MM.1S (cell line): ENCODE measurements at regions not wholly inside any gene's neighbourhood (a gene's known extent, or its start where the extent isn't known, plus 50 kb on each side); places are given as distances from the start of the nearest gene placed in this dataset.

Source experiments
- DNase-seq: peaks from one replicate; pipeline ENCODE4 v3.0.0-alpha.2; 2015
- H2AFZ ChIP-seq: fragments of 300-600 bp; sonication (generic); 2 replicates; pipeline ENCODE4 v1.6.0; 2016; ENCODE audit warnings: antibody characterized with exemption, low read length
- H3F3A ChIP-seq: fragments of 300-600 bp; sonication (generic); 2 replicates; pipeline ENCODE4 v1.6.1; 2016; ENCODE audit warnings: mild to moderate bottlenecking, antibody characterized with exemption, low read length, moderate library complexity, mixed read lengths; ENCODE audit not compliant: insufficient read depth
- H3K27ac ChIP-seq: fragments of 300-600 bp; sonication (generic); 2 replicates; pipeline ENCODE4 v1.5.1; 2016; ENCODE audit warnings: mild to moderate bottlenecking, low read length
- H3K27me3 ChIP-seq: fragments of 300-600 bp; sonication (generic); replicated peaks from 2 replicates; pipeline ENCODE4 v1.6.0; 2016; ENCODE audit warnings: low read length; ENCODE audit not compliant: insufficient read depth
- H3K36me3 ChIP-seq: fragments of 300-600 bp; sonication (generic); replicated peaks from 2 replicates; pipeline ENCODE4 v1.6.1; 2016; ENCODE audit warnings: mild to moderate bottlenecking, low read length, mixed read lengths; ENCODE audit not compliant: insufficient read depth
- H3K4me1 ChIP-seq: fragments of 300-600 bp; sonication (generic); 2 replicates; pipeline ENCODE4 v1.6.1; 2016; ENCODE audit warnings: low read length, mixed read lengths
- H3K4me2 ChIP-seq: fragments of 300-600 bp; sonication (generic); 2 replicates; pipeline ENCODE4 v1.6.0; 2016; ENCODE audit warnings: low read depth, low read length
- H3K4me3 ChIP-seq: fragments of 300-600 bp; sonication (generic); 2 replicates; pipeline ENCODE4 v1.5.1; 2016; ENCODE audit warnings: low read length, mixed read lengths
- H3K79me2 ChIP-seq: fragments of 300-600 bp; sonication (generic); 2 replicates; pipeline ENCODE4 v1.6.1; 2016; ENCODE audit warnings: mixed run types, low read length, mixed read lengths
- H3K9ac ChIP-seq: fragments of 300-600 bp; sonication (generic); 2 replicates; pipeline ENCODE4 v1.6.1; 2016; ENCODE audit warnings: low read length, mixed read lengths
- H3K9me2 ChIP-seq: fragments of 300-600 bp; sonication (generic); replicated peaks from 2 replicates; pipeline ENCODE4 v1.6.1; 2016; ENCODE audit warnings: mild to moderate bottlenecking, low read length, mixed read lengths; ENCODE audit not compliant: insufficient read depth
- H3K9me3 ChIP-seq: fragments of 300-600 bp; sonication (generic); replicated peaks from 2 replicates; pipeline ENCODE4 v1.6.1; 2016; ENCODE audit warnings: mild to moderate bottlenecking, low read length, mixed read lengths; ENCODE audit not compliant: insufficient read depth
- H4K20me1 ChIP-seq: fragments of 300-600 bp; sonication (generic); 2 replicates; pipeline ENCODE4 v1.6.1; 2016; ENCODE audit warnings: mild to moderate bottlenecking, low read length, moderate library complexity, mixed read lengths; ENCODE audit not compliant: insufficient read depth
- EZH2 ChIP-seq: fragments of 300-600 bp; sonication (generic); optimal IDR thresholded peaks from 2 replicates; pipeline ENCODE3; 2017; ENCODE audit warnings: low read depth, mild to moderate bottlenecking, antibody characterized with exemption, low read length, mixed read lengths
- EZH2phosphoT487 ChIP-seq: fragments of 300-600 bp; sonication (generic); IDR thresholded peaks from 2 replicates; pipeline ENCODE4 v1.6.1; 2018; ENCODE audit warnings: antibody characterized with exemption, low read length
- TF ChIP-seq, protein P1 (sequence below): fragments of 300-600 bp; sonication (generic); IDR thresholded peaks from 2 replicates; pipeline ENCODE4 v1.5.1; 2016; ENCODE audit warnings: antibody characterized with exemption, low read length, mixed read lengths

GRCh38 chr3:7924228-7924627 lies 577.4 kb upstream of the LMCD1 start:
- Histone ChIP-seq H3K27me3 (no peaks in the 10 kb centered on the region), H4K20me1 (no peaks in the 10 kb centered on the region), H3K9me3 (no peaks in the 10 kb centered on the region), H3K79me2 (no peaks in the 10 kb centered on the region), H3K27ac (no peak overlapping the region), H3K9me2 (no peaks in the 10 kb centered on the region), H2AFZ (no peak overlapping the region), H3K4me1 (no peaks in the 10 kb centered on the region), H3F3A (no peaks in the 10 kb centered on the region), H3K9ac (no peak overlapping the region), H3K4me2 (no peak overlapping the region), H3K36me3 (no peaks in the 10 kb centered on the region), H3K4me3 (no peak overlapping the region)
- TF ChIP-seq, protein P1, sequence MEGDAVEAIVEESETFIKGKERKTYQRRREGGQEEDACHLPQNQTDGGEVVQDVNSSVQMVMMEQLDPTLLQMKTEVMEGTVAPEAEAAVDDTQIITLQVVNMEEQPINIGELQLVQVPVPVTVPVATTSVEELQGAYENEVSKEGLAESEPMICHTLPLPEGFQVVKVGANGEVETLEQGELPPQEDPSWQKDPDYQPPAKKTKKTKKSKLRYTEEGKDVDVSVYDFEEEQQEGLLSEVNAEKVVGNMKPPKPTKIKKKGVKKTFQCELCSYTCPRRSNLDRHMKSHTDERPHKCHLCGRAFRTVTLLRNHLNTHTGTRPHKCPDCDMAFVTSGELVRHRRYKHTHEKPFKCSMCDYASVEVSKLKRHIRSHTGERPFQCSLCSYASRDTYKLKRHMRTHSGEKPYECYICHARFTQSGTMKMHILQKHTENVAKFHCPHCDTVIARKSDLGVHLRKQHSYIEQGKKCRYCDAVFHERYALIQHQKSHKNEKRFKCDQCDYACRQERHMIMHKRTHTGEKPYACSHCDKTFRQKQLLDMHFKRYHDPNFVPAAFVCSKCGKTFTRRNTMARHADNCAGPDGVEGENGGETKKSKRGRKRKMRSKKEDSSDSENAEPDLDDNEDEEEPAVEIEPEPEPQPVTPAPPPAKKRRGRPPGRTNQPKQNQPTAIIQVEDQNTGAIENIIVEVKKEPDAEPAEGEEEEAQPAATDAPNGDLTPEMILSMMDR = no peak
- TF ChIP-seq EZH2 = no peak
- no peak for TF ChIP-seq EZH2phosphoT487
- DNase-seq = no peak

DNA sequence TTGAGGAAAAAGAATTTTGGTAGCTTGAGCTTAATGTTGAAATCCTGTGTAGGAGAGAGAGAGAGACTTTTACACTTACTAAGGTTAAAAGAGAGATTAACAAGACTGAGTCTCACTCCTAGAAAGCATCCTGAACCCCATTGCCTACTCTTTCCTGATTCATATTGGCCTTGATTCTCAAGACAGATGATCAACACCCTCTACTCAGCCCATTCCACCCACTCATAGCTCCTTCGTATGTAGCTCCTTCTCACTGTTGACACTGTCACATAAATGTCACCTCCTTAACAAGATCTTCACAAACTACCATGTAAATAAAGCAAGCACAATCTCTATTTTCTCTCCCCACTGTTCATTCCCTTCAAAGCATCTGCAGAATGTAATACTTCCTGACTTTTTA lies 574.6 kb upstream of the LMCD1 start:
- no peak overlapping the region for H2AFZ ChIP-seq
- H3K4me2 ChIP-seq = no peak overlapping the region
- TF ChIP-seq EZH2phosphoT487 (no peak), EZH2 (no peak)
- TF ChIP-seq, protein P1 = no peak
- no peaks in the 10 kb centered on the region for H3K27me3 ChIP-seq
- no peak for DNase-seq
- H4K20me1 ChIP-seq = no peaks in the 10 kb centered on the region
- H3K4me3 ChIP-seq = no peak overlapping the region
- no peaks in the 10 kb centered on the region for H3K36me3 ChIP-seq
- H3K9me2 ChIP-seq = no peaks in the 10 kb centered on the region
- no peak overlapping the region for H3K9ac ChIP-seq
- no peaks in the 10 kb centered on the region for H3K4me1 ChIP-seq
- no peaks in the 10 kb centered on the region for H3K79me2 ChIP-seq
- no peaks in the 10 kb centered on the region for H3K9me3 ChIP-seq
- no peak overlapping the region for H3K27ac ChIP-seq
- H3F3A ChIP-seq = no peaks in the 10 kb centered on the region

DNA sequence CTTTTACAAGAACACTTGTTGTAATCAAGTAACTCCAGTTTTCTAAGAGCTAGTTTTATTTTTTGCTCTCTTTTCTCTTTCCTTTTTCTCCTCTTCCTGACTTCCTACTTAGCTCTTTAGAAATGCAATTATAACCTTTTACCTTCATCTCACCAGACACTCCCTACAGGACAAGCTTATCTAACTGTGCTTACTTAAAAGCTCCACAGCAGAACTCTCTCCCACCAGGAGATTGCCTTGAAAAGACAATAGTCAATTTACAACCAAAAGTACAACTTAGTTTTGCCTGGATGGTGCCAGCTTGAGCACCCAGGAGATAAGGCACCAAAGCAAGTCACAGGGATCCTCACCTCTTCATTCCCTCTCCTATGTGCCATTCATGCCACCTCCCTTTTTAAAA lies 573.8 kb upstream of the LMCD1 start:
- H3K36me3 ChIP-seq = no peaks in the 10 kb centered on the region
- no peaks in the 10 kb centered on the region for H3K79me2 ChIP-seq
- no peaks in the 10 kb centered on the region for H3K9me3 ChIP-seq
- H3K9ac ChIP-seq = no peak overlapping the region
- H3F3A ChIP-seq = no peaks in the 10 kb centered on the region
- H3K4me3 ChIP-seq = no peak overlapping the region
- TF ChIP-seq EZH2 = no peak
- TF ChIP-seq, protein P1 = no peak
- TF ChIP-seq EZH2phosphoT487 = no peak
- no peaks in the 10 kb centered on the region for H3K9me2 ChIP-seq
- no peaks in the 10 kb centered on the region for H3K4me1 ChIP-seq
- no peaks in the 10 kb centered on the region for H3K27me3 ChIP-seq
- no peaks in the 10 kb centered on the region for H4K20me1 ChIP-seq
- H3K4me2 ChIP-seq = no peak overlapping the region
- no peak for DNase-seq
- no peak overlapping the region for H2AFZ ChIP-seq
- no peak overlapping the region for H3K27ac ChIP-seq
